HUES48 (cell line): ENCODE measurements at regions not wholly inside any gene's neighbourhood (a gene's known extent, or its start where the extent isn't known, plus 50 kb on each side); places are given as distances from the start of the nearest gene placed in this dataset.

Experiments used
- H3K27ac ChIP-seq: one replicate; pipeline ENCODE4 v1.7.0; 2013; ENCODE audit warnings: low read depth, low read length, inconsistent platforms
- H3K27me3 ChIP-seq: 2 replicates; pipeline ENCODE4 v1.6.1; 2013; ENCODE audit warnings: mild to moderate bottlenecking, low read length; ENCODE audit not compliant: control insufficient read depth, insufficient read depth
- H3K36me3 ChIP-seq: 2 replicates; pipeline ENCODE4 v1.6.1; 2013; ENCODE audit warnings: low read length; ENCODE audit not compliant: control insufficient read depth, insufficient read depth
- H3K4me1 ChIP-seq: 2 replicates; pipeline ENCODE4 v1.6.1; 2013; ENCODE audit warnings: mild to moderate bottlenecking, low read length; ENCODE audit not compliant: control insufficient read depth, insufficient read depth
- H3K4me3 ChIP-seq: 2 replicates; pipeline ENCODE4 v1.5.1; 2013; ENCODE audit warnings: mild to moderate bottlenecking, low read depth, low read length
- H3K9ac ChIP-seq: 2 replicates; pipeline ENCODE4 v1.6.1; 2013; ENCODE audit warnings: mild to moderate bottlenecking, low read depth, low read length, moderate library complexity
- H3K9me3 ChIP-seq: 2 replicates; pipeline ENCODE4 v1.6.1; 2013; ENCODE audit warnings: low read length; ENCODE audit not compliant: control insufficient read depth, insufficient read depth

GRCh38 chr10:33746836-33747268 is 412.4 kb upstream of the NRP1 start:
- H3K9ac ChIP-seq, result no peak overlapping the region
- no peaks in the 10 kb centered on the region for H3K36me3 ChIP-seq
- H3K27ac ChIP-seq, result no peak overlapping the region
- H3K9me3 ChIP-seq, result no peaks in the 10 kb centered on the region
- no peaks in the 10 kb centered on the region for H3K27me3 ChIP-seq
- H3K4me3 ChIP-seq, result no peak overlapping the region
- no peaks in the 10 kb centered on the region for H3K4me1 ChIP-seq

- H3K9ac ChIP-seq, result no peak overlapping the region
- H3K27ac ChIP-seq, result no peak overlapping the region
- H3K36me3 ChIP-seq, result no peaks in the 10 kb centered on the region
- H3K4me3 ChIP-seq, result no peak overlapping the region
- no peaks in the 10 kb centered on the region for H3K4me1 ChIP-seq
- no peaks in the 10 kb centered on the region for H3K9me3 ChIP-seq
- no peaks in the 10 kb centered on the region for H3K27me3 ChIP-seq
Observed at GRCh38 chr10:33746186-33746585, 411.7 kb upstream of the NRP1 start.

- H3K9me3 ChIP-seq, result no peaks in the 10 kb centered on the region
- H3K36me3 ChIP-seq, result no peaks in the 10 kb centered on the region
- H3K27me3 ChIP-seq, result no peaks in the 10 kb centered on the region
- H3K4me1 ChIP-seq, result no peaks in the 10 kb centered on the region
- H3K27ac ChIP-seq, result no peak overlapping the region
- no peak overlapping the region for H3K4me3 ChIP-seq
- no peak overlapping the region for H3K9ac ChIP-seq
Observed at GRCh38 chr10:33743429-33743857, 409.0 kb upstream of the NRP1 start.

- no peaks in the 10 kb centered on the region for H3K27me3 ChIP-seq
- H3K27ac ChIP-seq, result no peak overlapping the region
- no peaks in the 10 kb centered on the region for H3K36me3 ChIP-seq
- no peaks in the 10 kb centered on the region for H3K4me1 ChIP-seq
- no peaks in the 10 kb centered on the region for H3K9me3 ChIP-seq
- H3K4me3 ChIP-seq, result no peak overlapping the region
- no peak overlapping the region for H3K9ac ChIP-seq
Observed at GRCh38 chr10:33739031-33739430, 404.6 kb upstream of the NRP1 start.

GRCh38 chr10:33735464-33735923 is 401.0 kb upstream of the NRP1 start:
- Histone ChIP-seq H3K27ac (no peak overlapping the region), H3K27me3 (no peaks in the 10 kb centered on the region), H3K4me3 (no peak overlapping the region), H3K4me1 (no peaks in the 10 kb centered on the region), H3K36me3 (no peaks in the 10 kb centered on the region), H3K9me3 (no peaks in the 10 kb centered on the region), H3K9ac (no peak overlapping the region)

GRCh38 chr10:33734393-33735155 is 400.1 kb upstream of the NRP1 start:
- Histone ChIP-seq H3K27me3 (no peaks in the 10 kb centered on the region), H3K4me3 (no peak overlapping the region), H3K9me3 (no peaks in the 10 kb centered on the region), H3K27ac (no peak overlapping the region), H3K4me1 (no peaks in the 10 kb centered on the region), H3K9ac (no peak overlapping the region), H3K36me3 (no peaks in the 10 kb centered on the region)

- H3K27ac ChIP-seq, result no peak overlapping the region
- H3K4me1 ChIP-seq, result no peaks in the 10 kb centered on the region
- H3K9me3 ChIP-seq, result no peaks in the 10 kb centered on the region
- no peaks in the 10 kb centered on the region for H3K27me3 ChIP-seq
- H3K9ac ChIP-seq, result no peak overlapping the region
- H3K4me3 ChIP-seq, result no peak overlapping the region
- H3K36me3 ChIP-seq, result no peaks in the 10 kb centered on the region
Observed at GRCh38 chr10:33733058-33733457, 398.6 kb upstream of the NRP1 start.

- no peak overlapping the region for H3K4me3 ChIP-seq
- H3K9ac ChIP-seq, result no peak overlapping the region
- no peaks in the 10 kb centered on the region for H3K9me3 ChIP-seq
- H3K4me1 ChIP-seq, result no peaks in the 10 kb centered on the region
- H3K27ac ChIP-seq, result no peak overlapping the region
- no peaks in the 10 kb centered on the region for H3K27me3 ChIP-seq
- H3K36me3 ChIP-seq, result no peaks in the 10 kb centered on the region
Observed at GRCh38 chr10:33732161-33732680, 397.8 kb upstream of the NRP1 start.

GRCh38 chr10:33731322-33731721 is 396.9 kb upstream of the NRP1 start:
- H3K9me3 ChIP-seq, result no peaks in the 10 kb centered on the region
- H3K36me3 ChIP-seq, result no peaks in the 10 kb centered on the region
- no peaks in the 10 kb centered on the region for H3K4me1 ChIP-seq
- no peaks in the 10 kb centered on the region for H3K27me3 ChIP-seq
- no peak overlapping the region for H3K4me3 ChIP-seq
- H3K9ac ChIP-seq, result no peak overlapping the region
- no peak overlapping the region for H3K27ac ChIP-seq

- H3K9me3 ChIP-seq, result no peaks in the 10 kb centered on the region
Observed at GRCh38 chr10:33725430-33725829, 391.0 kb upstream of the NRP1 start.

GRCh38 chr10:33723181-33723580 is 388.7 kb upstream of the NRP1 start:
- Histone ChIP-seq H3K27ac (no peak overlapping the region), H3K4me1 (peaks cover 13% of the 10 kb centered on the region; the same call in 1 of the 2 replicates), H3K9ac (no peak overlapping the region), H3K4me3 (no peak overlapping the region), H3K9me3 (no peaks in the 10 kb centered on the region), H3K27me3 (no peaks in the 10 kb centered on the region), H3K36me3 (no peaks in the 10 kb centered on the region)

More at GRCh38 chr10:33725430-33725829, 391.0 kb upstream of the NRP1 start:
- Histone ChIP-seq H3K36me3 (no peaks in the 10 kb centered on the region), H3K9ac (no peak overlapping the region), H3K27ac (no peak overlapping the region), H3K27me3 (no peaks in the 10 kb centered on the region), H3K4me3 (no peak overlapping the region), H3K4me1 (peaks cover 13% of the 10 kb centered on the region; the same call in 1 of the 2 replicates)
